ENCODE measurements at regions not wholly inside any gene's neighbourhood (a gene's known extent, or its start where the extent isn't known, plus 50 kb on each side); places are given as distances from the start of the nearest gene placed in this dataset.

GRCh38 chr7:42858570-42858969, 53.3 kb downstream of the C7orf25 start:
- DNase-seq = peak; percentile 53

GRCh38 chr7:42856605-42856987, 55.3 kb downstream of the C7orf25 start:
- DNase-seq = no peak

- DNase-seq = no peak
Observed at GRCh38 chr7:42854571-42855118, 57.2 kb downstream of the C7orf25 start.

- DNase-seq = no peak
Observed at GRCh38 chr7:42852531-42852930, 59.3 kb downstream of the C7orf25 start.

- peak; percentile 32 for DNase-seq
Observed at GRCh38 chr7:42843205-42843800, 68.6 kb downstream of the C7orf25 start.

GRCh38 chr7:42834676-42835075, 77.2 kb downstream of the C7orf25 start:
- no peak for DNase-seq

GRCh38 chr7:42833411-42833810, 78.5 kb downstream of the C7orf25 start:
- no peak for DNase-seq

GRCh38 chr7:42832667-42833066, 79.2 kb downstream of the C7orf25 start:
- no peak for DNase-seq

- DNase-seq = peak; percentile 50
Observed at GRCh38 chr7:42831718-42832522, 80.0 kb downstream of the C7orf25 start.

GRCh38 chr7:42831006-42831717, 80.7 kb downstream of the C7orf25 start:
- no peak for DNase-seq

- no peak for DNase-seq
Observed at GRCh38 chr7:42812779-42813178, 99.1 kb downstream of the C7orf25 start.

- DNase-seq = no peak
Observed at GRCh38 chr7:42805601-42806000, 106.3 kb downstream of the C7orf25 start.

GRCh38 chr7:42794673-42795072, 117.2 kb downstream of the C7orf25 start:
- DNase-seq = no peak

GRCh38 chr7:42792841-42793240, 119.0 kb downstream of the C7orf25 start:
- DNase-seq = no peak

GRCh38 chr7:42790196-42790595, 121.7 kb downstream of the C7orf25 start:
- DNase-seq = peak; percentile 15

GRCh38 chr7:42774436-42774835, 137.4 kb downstream of the C7orf25 start:
- no peak for DNase-seq

GRCh38 chr7:42770114-42770513, 141.8 kb downstream of the C7orf25 start:
- DNase-seq = peak; percentile 38

GRCh38 chr7:42768045-42768444, 143.8 kb downstream of the C7orf25 start:
- DNase-seq = no peak

- no peak for DNase-seq
Observed at GRCh38 chr7:42766782-42767423, 145.0 kb downstream of the C7orf25 start.

- DNase-seq = no peak
Observed at GRCh38 chr7:42765931-42766330, 145.9 kb downstream of the C7orf25 start.

GRCh38 chr7:42763137-42763551, 148.7 kb downstream of the C7orf25 start:
- DNase-seq = no peak

GRCh38 chr7:42761486-42761885, 150.4 kb downstream of the C7orf25 start:
- DNase-seq = no peak

GRCh38 chr7:42758124-42758523, 153.7 kb downstream of the C7orf25 start:
- DNase-seq = no peak

Measured in HCEC 1CT (cell line).